A549 (cell line): ENCODE measurements at regions not wholly inside any gene's neighbourhood (a gene's known extent, or its start where the extent isn't known, plus 50 kb on each side); places are given as distances from the start of the nearest gene placed in this dataset.
"Not testable (repeated sequence)": the region's sequence is repeated elsewhere in the genome, so short reads cannot be mapped to it uniquely, and the experiment has no call there.

ENCODE experiments used
- BCL3 ChIP-seq: fragments of >200 bp; sonication (Bioruptor Twin); formaldehyde crosslinking; IDR thresholded peaks from 3 replicates; pipeline ENCODE4 v1.6.1; 2016
- BHLHE40 ChIP-seq: IDR thresholded peaks from 2 replicates; pipeline ENCODE4 v1.6.1; 2012; ENCODE audit warnings: low read depth, low read length, inconsistent platforms
- CEBPB ChIP-seq, 2 experiments: fragments of >200 bp in 1 of 2; sonication (Bioruptor Twin) in 1 of 2; formaldehyde crosslinking in 1 of 2; IDR thresholded peaks; 2 replicates each; pipeline ENCODE4 v1.6.1; 2012 to 2016
- EP300 ChIP-seq, 2 experiments: fragments of >200 bp; sonication (Bioruptor Twin); formaldehyde crosslinking; IDR thresholded peaks; 2 replicates in 1 of 2; 3 replicates in 1 of 2; pipeline ENCODE4 v1.6.1; 2016 to 2017
- ESRRA ChIP-seq: fragments of 150-350 bp; IDR thresholded peaks from 2 replicates; pipeline ENCODE4 v1.6.1; 2014; ENCODE audit warnings: mild to moderate bottlenecking, low read length, borderline replicate concordance
- FOSB ChIP-seq: fragments of 250-450 bp; sonication (Bioruptor Pico); IDR thresholded peaks from 2 replicates; pipeline ENCODE4 v1.5.0; 2020; ENCODE audit warnings: mild to moderate bottlenecking, moderate library complexity
- MAX ChIP-seq: IDR thresholded peaks from 2 replicates; pipeline ENCODE4 v1.6.1; 2012
- POLR2A ChIP-seq: IDR thresholded peaks from 2 replicates; pipeline ENCODE4 v1.6.1; 2012; ENCODE audit warnings: mild to moderate bottlenecking, low read length
- RAD21 ChIP-seq, 2 experiments: fragments of >200 bp in 1 of 2; sonication (Bioruptor Twin) in 1 of 2; formaldehyde crosslinking in 1 of 2; IDR thresholded peaks in 1 of 2; conservative IDR thresholded peaks in 1 of 2; 2 replicates in 1 of 2; 3 replicates in 1 of 2; pipeline ENCODE4 v1.6.1; 2012 to 2018; ENCODE audit warnings: inconsistent platforms in 1 of 2
- ZSCAN20 ChIP-seq: fragments of 250-450 bp; sonication (Bioruptor Pico); IDR thresholded peaks from 2 replicates; pipeline ENCODE4 v1.8.0; 2022; ENCODE audit warnings: mild to moderate bottlenecking, moderate library complexity
- TF ChIP-seq, protein P1 (sequence below): fragments of >200 bp; sonication (Bioruptor Twin); formaldehyde crosslinking; IDR thresholded peaks from 3 replicates; pipeline ENCODE4 v1.5.1; 2016
- TF ChIP-seq, protein P2 (sequence below): IDR thresholded peaks from 2 replicates; pipeline ENCODE4 v1.6.1; 2012; ENCODE audit warnings: low read depth, borderline replicate concordance

- TF ChIP-seq ZSCAN20 (CRISPR knock-in tag); POLR2A; FOSB (CRISPR knock-in tag); BHLHE40; RAD21 (conservative IDR thresholded peaks at IDR 0.05 in 1 of 2, IDR thresholded peaks at IDR 0.05 in 1 of 2); ESRRA; EP300 (IDR thresholded peaks at IDR 0.05); BCL3; MAX; CEBPB (IDR thresholded peaks at IDR 0.05): not testable (repeated sequence)
- TF ChIP-seq, protein P1, sequence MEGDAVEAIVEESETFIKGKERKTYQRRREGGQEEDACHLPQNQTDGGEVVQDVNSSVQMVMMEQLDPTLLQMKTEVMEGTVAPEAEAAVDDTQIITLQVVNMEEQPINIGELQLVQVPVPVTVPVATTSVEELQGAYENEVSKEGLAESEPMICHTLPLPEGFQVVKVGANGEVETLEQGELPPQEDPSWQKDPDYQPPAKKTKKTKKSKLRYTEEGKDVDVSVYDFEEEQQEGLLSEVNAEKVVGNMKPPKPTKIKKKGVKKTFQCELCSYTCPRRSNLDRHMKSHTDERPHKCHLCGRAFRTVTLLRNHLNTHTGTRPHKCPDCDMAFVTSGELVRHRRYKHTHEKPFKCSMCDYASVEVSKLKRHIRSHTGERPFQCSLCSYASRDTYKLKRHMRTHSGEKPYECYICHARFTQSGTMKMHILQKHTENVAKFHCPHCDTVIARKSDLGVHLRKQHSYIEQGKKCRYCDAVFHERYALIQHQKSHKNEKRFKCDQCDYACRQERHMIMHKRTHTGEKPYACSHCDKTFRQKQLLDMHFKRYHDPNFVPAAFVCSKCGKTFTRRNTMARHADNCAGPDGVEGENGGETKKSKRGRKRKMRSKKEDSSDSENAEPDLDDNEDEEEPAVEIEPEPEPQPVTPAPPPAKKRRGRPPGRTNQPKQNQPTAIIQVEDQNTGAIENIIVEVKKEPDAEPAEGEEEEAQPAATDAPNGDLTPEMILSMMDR: not testable (repeated sequence)
- TF ChIP-seq, protein P2, sequence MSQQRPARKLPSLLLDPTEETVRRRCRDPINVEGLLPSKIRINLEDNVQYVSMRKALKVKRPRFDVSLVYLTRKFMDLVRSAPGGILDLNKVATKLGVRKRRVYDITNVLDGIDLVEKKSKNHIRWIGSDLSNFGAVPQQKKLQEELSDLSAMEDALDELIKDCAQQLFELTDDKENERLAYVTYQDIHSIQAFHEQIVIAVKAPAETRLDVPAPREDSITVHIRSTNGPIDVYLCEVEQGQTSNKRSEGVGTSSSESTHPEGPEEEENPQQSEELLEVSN: not testable (repeated sequence)
Measured at GRCh38 chr7:65616111-65616510, 242.5 kb downstream of the ZNF92 start.
